Right ventricle myocardium inferior (tissue), 1 donor: ENCODE measurements at regions not wholly inside any gene's neighbourhood (a gene's known extent, or its start where the extent isn't known, plus 50 kb on each side); places are given as distances from the start of the nearest gene placed in this dataset.

Source experiments
- ATAC-seq: fragments of 200-7000 bp; cut with Tn5 transposase; one replicate; pipeline ENCODE4 v1.9.1; 2020; ENCODE audit warnings: mild to moderate bottlenecking, moderate library complexity
- DNase-seq: peaks from one replicate; pipeline ENCODE4 v3.0.0; 2021; ENCODE audit errors: missing footprints
- intact Hi-C: fragments of 100-400 bp; cut with DNase I; formaldehyde crosslinking; loops from one replicate; pipeline ENCODE4 v1.11.0; 2022
- donor health status: DM: no; HTN: yes; CAD: no; lungs with severe emphysema.

DNA sequence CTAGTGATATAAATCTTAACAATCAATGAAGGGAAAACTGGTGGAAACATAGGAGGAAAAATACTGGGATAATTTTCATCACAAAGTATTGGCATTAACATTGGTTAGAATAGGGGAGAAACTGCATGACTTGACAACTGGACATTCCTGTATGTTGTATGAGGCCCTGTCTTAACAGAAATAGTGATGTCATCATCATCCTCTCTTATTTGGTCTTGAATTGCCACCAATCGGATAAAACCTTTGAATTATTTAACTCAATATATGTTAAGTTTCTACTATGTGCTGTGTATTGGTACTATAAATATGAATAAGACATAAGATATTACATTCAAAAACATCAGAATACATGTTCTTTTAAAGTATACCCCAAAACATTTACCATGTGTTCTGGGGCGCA lies 130.1 kb upstream of the CCDC54 start:
- intact Hi-C loops, result no loop called here
- DNase-seq (no peak), ATAC-seq (no peak)

DNA sequence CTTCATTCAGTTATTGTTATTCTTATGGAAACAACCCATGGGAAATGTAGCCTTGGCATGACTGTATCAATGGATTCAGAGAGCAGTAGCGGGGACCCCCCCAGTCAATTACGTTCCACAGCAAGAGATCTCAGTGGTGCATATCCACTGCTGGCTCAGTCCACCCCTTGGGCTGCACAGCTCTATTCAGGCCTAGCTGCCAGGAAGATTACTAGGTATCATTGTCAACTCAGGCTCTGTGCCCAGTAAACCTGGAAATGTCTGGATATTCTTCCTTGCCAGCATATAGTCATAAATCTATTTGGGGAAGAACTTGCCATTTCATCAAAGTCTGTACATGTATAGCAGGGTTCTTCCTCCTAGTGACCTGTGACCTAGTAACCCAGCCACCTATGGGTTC lies 128.1 kb upstream of the CCDC54 start:
- DNase-seq (no peak), ATAC-seq (no peak)
- intact Hi-C loops, result no loop called here

DNA sequence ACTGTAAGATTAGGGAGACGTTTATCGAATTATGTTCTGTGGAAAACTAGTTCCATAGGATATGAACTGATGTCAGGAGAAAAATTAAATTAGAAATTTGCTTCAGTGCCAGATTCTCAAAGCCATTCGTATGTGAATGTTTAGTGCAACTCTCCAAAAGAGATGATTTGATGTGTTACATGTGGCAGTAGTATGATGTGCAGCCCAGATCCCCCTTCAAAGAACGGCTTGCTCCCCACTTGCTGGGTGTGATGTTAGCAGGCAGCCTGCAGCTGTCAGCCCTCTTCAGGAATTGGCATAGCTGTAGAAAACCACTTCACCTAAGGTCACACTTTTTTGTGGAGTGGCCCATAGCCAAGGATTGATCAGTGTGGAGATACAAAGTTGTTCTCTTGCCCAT lies 127.0 kb upstream of the CCDC54 start:
- no peak for ATAC-seq
- intact Hi-C loops, result no loop called here
- no peak for DNase-seq

DNA sequence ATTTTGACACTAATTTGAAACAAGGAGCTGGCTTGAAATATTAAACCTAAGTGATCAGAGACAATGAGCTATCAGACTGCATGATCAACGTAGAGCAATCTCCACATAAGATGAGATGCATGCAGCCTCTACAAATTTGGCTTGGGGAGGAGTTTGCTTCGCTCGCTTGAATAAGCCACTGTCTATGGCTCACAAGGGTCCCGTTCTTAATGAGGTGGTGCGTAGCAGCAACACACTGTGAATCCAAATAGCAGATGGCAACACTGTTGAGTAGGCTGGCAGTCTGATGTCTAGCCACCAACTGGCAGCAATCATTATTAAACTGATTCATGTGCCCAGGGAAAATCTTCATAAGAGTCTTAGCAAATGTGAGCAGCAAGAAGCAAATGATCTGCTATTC lies 125.4 kb upstream of the CCDC54 start:
- intact Hi-C loops, result no loop called here
- no peak for ATAC-seq
- no peak for DNase-seq

DNA sequence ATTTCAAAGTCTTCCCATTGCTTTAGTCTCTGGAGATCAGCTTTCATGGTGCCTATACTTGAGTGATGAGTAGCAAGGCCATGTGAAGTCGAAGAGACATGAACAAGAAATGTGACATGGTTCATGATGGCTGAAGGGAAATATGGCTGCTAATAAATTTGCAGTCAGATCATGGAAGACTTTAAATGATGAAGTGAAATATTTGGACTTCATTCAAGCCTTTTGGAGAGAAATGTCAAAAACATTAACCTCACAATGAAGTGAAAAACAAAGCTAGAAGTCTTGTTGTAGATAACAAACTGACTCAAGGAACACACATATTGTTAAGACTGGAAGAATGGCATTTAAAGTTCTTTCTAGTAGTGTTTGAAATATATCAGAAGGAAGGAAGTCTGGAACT lies 120.3 kb upstream of the CCDC54 start:
- intact Hi-C loops, result no loop called here
- DNase-seq (no peak), ATAC-seq (no peak)

DNA sequence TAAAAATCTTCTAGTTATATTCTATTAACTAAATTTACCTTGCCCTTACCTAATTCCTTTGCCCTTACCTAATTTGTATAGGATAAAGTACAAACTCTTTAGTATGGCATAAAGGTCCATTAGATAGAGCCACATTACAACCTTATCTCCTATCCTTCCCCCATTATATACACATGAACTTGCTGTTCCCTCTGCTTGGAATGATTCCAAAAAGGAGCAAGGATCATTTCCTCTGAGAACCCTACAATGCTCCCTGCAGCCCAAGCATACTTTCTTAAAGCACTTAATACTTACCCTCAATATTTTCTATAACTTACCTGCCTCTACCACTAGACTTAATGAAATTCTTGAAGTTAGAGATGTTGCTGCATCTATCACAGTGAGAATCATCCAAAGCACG lies 118.9 kb upstream of the CCDC54 start:
- DNase-seq (no peak), ATAC-seq (no peak)
- intact Hi-C loops, result no loop called here

DNA sequence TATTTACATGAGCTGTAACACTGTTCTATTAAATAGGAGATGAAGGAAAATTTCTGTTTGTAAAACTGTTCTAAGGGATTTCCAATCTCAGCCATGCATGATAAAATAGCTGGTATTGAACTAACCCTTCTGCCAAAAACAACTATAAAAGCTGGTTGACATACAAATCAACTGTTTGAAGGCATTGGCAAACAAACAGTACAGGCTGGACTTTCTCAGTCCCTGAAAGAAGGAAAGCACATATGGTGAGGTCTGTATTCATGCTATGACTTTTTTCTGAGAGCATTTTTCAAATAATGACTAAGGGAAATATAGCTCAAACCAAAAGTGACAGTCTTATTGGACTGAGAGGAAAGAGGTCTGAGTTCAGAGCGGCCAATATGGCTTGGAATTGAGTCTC lies 117.0 kb upstream of the CCDC54 start:
- no peak for ATAC-seq
- intact Hi-C loops, result no loop called here
- no peak for DNase-seq

DNA sequence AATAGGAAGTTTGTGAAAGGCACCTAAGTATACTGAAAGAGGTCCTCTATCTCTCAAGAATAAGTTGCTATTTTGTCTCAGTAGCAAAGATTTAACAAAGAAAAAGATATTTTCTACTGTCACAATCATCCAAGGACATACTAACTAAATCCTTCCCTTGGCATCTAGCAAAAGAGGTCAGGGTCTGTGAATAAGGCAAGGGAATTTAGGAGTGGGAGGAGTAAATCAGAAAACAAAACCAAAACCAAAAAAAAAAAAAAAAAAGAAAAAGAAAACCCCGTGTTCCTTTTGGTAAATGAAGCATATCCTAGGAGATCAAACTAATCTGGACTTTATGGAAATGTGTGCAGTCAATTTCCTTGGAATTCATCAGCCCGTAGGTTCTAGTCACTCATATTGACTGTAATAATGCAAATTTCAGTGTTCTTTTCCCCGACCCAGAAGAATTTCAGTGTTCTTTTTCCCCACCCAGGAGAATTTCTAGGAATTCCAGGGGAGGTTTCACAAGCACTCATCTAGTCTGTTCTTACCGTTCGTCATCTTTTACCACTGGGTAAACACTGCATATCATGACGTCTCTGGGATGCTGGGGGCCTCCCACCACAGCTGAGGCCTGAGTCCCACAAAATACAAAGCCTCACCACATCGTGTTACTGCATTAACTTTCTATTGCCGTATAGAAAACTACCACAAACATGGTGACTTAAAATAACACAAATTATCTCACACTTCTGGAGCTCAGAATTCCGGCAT lies 113.8 kb upstream of the CCDC54 start:
- DNase-seq (no peak), ATAC-seq (peak; percentile 60)
- intact Hi-C loops, result no loop called here

DNA sequence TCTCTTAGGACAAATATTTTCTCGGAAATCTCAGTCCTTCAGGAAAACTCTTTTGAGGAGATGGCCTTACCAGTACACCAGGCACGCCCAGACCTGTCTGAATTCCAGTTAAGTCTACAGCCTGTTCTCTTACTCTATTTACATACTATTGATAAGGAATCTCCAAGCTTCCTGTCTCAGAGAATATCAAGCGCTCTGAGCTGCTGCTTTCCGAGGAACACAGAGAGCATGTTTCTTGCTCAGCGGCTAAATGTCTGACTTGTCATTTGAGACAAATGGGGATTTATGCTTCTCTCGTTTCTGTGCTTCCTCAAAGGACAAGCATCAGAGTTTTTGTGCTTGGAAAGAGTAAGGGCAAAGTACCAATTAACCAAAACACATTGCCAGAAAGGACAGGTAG lies 112.4 kb upstream of the CCDC54 start:
- no peak for DNase-seq
- ATAC-seq, result no peak
- intact Hi-C loops, result no loop called here

DNA sequence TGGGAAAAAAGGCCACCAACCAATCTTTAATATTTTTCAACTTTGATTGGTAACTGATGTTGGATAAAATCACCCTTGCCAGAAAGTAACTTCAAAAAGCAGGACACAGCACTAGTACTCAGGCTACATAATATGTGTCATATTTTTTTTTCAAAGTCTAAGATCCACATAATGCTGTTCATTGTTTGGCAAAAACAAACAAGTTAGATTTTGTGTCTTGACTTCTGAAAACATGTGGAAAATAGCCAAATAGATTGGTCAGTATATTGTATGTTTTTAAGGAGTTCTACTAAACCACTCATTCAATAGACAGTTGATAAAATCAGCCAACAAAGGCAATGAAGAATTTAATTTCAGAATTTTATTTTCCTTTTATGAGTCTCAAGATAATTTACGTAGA lies 111.7 kb upstream of the CCDC54 start:
- DNase-seq (no peak), ATAC-seq (no peak)
- intact Hi-C loops, result no loop called here

DNA sequence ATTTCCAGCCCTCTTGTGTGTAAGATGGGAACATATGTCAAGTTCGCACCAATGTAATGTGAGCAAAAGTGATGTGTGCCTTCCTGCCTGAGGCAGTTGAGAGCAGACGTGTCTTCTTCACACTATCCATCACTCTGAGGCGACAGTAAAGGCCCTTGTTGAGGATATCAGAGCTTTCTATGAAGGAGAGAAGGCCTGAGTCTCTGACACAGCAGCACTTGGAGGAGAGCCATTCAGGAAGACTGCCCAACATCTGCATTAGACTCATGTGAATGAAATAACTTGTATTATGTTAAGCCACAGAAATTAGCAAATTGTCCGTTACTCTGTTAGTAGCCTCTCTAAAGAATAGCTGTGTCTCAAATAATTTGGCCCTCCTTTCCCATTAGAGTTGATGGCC lies 108.8 kb upstream of the CCDC54 start:
- DNase-seq, result no peak
- intact Hi-C loops, result no loop called here
- ATAC-seq, result no peak

DNA sequence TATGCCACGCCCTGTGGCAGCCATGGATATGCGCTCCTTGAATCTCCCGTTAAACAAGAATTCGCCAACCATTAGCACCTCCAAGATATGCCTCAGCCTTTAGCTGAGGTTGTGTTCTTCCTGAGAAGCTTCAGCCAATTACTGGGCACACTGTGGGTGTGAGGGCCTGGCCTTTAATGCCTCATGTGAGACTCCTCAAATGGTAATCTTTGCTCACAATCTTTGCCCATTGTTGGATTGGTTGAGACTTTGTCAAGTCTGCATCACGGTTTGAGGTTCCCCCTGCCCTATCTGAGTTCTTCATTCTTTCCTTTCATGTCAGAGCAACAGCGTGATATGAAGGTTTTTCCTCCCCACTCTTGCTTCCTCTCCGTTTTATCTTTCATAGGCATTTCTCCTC lies 108.1 kb upstream of the CCDC54 start:
- DNase-seq, result no peak
- intact Hi-C loops, result no loop called here
- ATAC-seq, result no peak

DNA sequence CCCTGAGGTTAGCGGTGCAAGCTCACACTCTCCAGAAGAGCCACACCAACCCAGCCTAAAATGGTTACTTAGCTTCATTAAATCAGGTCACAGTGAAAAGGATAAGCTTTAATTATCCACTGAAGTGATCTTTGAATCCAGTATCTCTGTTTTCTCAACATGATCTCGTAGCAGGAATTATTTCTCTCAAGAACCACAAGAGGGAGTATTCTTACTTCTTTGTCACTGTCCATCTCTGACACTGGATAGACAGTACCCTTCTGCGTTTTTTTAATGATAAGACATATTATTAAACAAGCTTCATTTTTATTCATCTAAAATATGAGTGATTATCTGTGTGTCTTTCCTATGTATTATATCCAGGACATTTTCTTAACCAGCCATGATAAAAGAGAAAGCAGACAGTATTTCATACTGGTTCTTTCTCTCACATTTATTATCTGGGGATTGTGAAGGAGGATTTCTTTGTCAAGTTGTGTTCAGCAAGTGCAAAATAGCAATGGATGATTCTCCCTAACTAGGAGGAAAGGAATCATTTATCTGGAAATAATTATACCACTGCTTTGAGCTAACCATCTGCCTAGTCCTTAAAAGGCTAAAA lies 105.4 kb upstream of the CCDC54 start:
- intact Hi-C loops, result loop anchor here (2.0 to 5.0 kb wide), 2 partner anchors 149 to 270 kb away; no protein-coding TSS in a partner anchor
- no peak for DNase-seq
- ATAC-seq, result no peak

DNA sequence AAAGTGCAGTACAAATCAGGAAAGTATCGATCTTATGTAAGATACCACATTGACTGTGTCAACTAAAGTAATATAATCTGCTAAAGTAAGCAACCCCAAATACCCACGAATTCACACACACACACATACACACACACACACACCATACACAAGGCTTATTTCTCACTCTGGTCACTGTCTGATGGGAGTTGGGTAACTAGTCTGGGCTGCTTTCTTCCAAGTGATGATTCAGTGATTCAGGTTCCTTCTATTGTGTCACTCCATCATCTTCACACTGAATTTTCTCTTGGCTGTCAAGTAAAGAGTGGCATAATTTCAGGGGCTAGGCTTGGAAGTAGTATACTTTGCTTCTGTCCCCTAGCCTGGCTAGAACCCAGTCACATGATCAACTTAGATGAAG lies 104.8 kb upstream of the CCDC54 start:
- DNase-seq, result no peak
- intact Hi-C loops, result loop anchor here (5.0 kb wide), 1 partner anchor 270 kb away; no protein-coding TSS in a partner anchor
- no peak for ATAC-seq

DNA sequence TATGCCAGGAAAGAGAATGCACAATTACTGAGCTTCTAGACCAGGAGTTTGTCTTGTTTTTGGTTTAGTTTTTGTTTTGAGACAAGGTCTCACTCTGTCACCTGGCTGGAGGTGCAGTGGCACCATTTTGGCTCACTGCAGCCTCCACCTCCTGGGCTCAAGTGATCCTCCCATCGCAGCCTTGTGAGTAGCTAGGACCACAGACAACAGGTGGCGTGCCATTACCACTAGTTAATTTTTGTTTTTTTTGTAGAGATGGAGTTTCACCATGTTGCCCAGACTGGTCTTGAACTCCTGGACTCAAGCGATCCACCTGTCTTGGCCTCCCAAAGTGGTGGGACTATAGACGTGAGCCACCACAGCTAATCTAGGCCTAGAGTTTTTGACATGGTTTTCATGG lies 104.4 kb upstream of the CCDC54 start:
- intact Hi-C loops, result loop anchor here (5.0 kb wide), 1 partner anchor 269 kb away; no protein-coding TSS in a partner anchor
- ATAC-seq, result no peak
- DNase-seq, result no peak

DNA sequence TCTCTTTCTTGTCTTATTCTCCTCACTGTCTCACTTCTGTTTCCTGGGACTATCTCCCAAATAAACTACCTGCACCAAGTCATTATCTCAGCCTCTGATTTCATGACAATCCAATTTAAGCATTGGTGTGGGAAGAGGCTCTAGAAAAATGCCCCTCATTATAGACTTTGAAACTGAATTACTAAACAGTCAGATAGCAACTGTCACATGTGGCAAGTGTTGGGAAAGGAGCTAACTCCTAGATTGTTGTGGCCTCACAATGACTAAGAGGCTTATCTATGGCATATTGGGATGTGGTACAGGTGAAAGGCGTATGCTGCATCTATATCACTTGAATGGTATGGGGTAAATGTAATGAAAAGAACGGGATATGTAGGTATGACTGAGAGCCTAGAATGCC lies 103.5 kb upstream of the CCDC54 start:
- ATAC-seq (no peak), DNase-seq (no peak)
- intact Hi-C loops, result loop anchor here (5.0 kb wide), 1 partner anchor 269 kb away; no protein-coding TSS in a partner anchor

DNA sequence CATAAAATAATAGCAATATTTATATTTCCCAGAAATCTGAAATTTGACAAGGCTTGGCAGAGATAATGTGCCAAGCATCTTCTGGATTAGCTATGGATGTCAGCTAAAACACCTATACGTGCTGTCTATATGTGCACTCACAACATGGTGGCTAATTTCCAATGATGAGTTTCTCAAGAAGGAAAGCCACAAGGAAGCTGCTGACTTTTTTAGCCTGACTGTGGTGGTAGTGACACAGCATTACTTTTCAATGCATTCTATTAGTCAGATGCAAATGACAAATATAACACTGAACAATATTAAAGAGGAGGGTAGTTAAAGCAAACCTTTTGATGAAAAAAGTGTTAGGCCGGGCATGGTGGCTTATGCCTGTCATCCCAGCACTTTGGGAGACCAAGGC lies 101.7 kb upstream of the CCDC54 start:
- ATAC-seq (no peak), DNase-seq (no peak)
- intact Hi-C loops, result no loop called here

DNA sequence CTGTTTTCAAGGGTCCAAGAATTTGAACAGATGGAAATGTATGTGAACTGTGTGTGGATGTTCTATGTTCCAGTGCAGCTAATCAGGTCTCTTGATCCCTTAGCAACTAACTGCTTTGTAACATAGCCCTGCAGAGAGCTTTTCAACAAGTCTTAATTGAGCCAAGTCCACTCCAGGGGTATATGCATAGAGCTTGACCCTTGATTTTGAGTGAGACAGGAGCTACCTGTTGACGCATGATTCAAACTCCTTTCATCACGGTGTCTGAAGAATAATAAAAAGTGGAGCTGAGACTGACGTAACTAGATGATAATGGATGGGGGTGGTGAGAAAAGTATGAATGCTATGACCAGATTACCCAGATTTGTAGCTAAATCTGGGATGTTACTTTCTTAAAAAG lies 93.3 kb upstream of the CCDC54 start:
- intact Hi-C loops, result no loop called here
- ATAC-seq (peak; percentile 73), DNase-seq (no peak)

DNA sequence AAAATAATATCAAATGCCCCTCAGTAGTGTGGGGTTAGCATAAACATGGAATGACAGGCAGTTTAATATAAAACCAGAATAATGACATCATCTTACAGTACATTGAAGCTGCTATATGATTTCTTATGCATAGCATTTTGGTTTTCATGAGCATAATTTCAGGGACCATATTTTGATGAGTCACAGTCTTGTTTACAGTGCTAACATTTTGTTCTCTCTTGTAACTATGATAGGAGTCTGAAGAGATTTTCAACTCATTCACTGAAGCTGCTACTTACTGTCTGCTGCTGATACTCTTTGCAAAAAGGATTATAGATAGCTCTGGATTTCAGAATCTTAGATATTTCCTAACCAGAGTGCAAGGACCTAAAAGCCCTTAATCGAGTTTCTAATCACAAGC lies 92.6 kb upstream of the CCDC54 start:
- ATAC-seq, result peak; percentile 46
- intact Hi-C loops, result no loop called here
- DNase-seq, result no peak

DNA sequence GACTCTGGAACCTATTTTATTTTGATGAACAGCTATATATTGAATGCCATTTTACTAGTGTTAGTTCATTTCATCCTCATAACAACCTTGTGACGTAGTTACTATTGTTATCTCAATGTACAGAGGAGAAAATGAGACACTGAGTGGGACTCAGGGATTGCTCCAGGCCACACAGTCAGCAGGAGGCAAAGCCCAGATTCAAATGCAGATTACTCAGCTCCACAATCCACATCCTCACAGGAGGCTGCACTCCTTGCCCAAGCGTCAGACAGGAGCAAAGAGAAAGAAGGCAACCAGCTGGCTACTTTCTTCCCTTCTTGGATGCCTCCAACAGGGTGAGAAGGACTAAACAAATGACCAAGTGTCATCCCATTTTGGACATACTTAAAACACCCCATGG lies 92.0 kb upstream of the CCDC54 start:
- DNase-seq (no peak), ATAC-seq (no peak)
- intact Hi-C loops, result no loop called here

DNA sequence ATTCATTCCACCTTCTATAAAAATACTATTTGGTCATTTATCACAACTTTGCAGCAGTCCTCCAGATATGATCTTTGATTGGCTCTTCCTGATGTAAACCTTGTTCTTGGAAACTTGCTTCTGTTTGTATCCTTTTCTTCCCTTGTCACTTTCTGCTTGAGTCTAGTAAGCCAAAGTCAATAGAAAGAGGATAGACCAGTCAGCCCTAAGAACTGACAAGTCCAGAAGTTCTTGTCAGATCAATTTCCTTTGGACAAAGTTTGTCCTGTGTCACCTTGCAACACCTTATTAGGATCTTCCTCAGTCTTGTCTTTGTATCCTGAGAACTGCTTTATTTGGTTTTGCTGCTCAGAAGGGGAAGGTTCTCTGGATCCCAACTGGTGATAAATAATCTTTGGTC lies 87.9 kb upstream of the CCDC54 start:
- no peak for DNase-seq
- ATAC-seq, result no peak
- intact Hi-C loops, result no loop called here
